Fibroblast of villous mesenchyme (primary cell): ENCODE measurements at regions not wholly inside any gene's neighbourhood (a gene's known extent, or its start where the extent isn't known, plus 50 kb on each side); places are given as distances from the start of the nearest gene placed in this dataset.

Source experiments
- DNase-seq: peaks from one replicate; pipeline ENCODE4 v3.0.0-alpha.2; 2010; ENCODE audit warnings: low read depth
- H3K4me3 ChIP-seq: 2 replicates; pipeline ENCODE4 v1.5.1; 2011; ENCODE audit warnings: low read depth, mild to moderate bottlenecking, low read length
- CTCF ChIP-seq: IDR thresholded peaks from 2 replicates; pipeline ENCODE4 v1.5.1; 2012; ENCODE audit warnings: low read depth, mild to moderate bottlenecking, low read length; ENCODE audit not compliant: insufficient read depth

- no peak for DNase-seq
- TF ChIP-seq CTCF: no peak
- H3K4me3 ChIP-seq: no peak overlapping the region
Observed at GRCh38 chr13:44763615-44764301, 187.6 kb upstream of the TSC22D1 start.

- no peak overlapping the region for H3K4me3 ChIP-seq
- DNase-seq: no peak
- no peak for TF ChIP-seq CTCF
Observed at GRCh38 chr13:44762911-44763310, 186.8 kb upstream of the TSC22D1 start.

- TF ChIP-seq CTCF: no peak
- no peak overlapping the region for H3K4me3 ChIP-seq
- no peak for DNase-seq
Observed at GRCh38 chr13:44760434-44760833, 184.3 kb upstream of the TSC22D1 start.

- DNase-seq: peak; percentile 15
- no peak overlapping the region for H3K4me3 ChIP-seq
- TF ChIP-seq CTCF: no peak
Observed at GRCh38 chr13:44759384-44760360, 183.5 kb upstream of the TSC22D1 start.

- DNase-seq: peak; percentile 80
- no peak for TF ChIP-seq CTCF
- H3K4me3 ChIP-seq: no peak overlapping the region
Observed at GRCh38 chr13:44758630-44759383, 182.7 kb upstream of the TSC22D1 start.

GRCh38 chr13:44757671-44758070 is 181.5 kb upstream of the TSC22D1 start:
- no peak for DNase-seq
- TF ChIP-seq CTCF: no peak
- no peak overlapping the region for H3K4me3 ChIP-seq
